Prostate gland (tissue), 1 donor: ENCODE measurements at regions not wholly inside any gene's neighbourhood (a gene's known extent, or its start where the extent isn't known, plus 50 kb on each side); places are given as distances from the start of the nearest gene placed in this dataset.

Experiments used
- POLR2A ChIP-seq: fragments of 450-650 bp; IDR thresholded peaks from one replicate; pipeline ENCODE4 v1.6.1; 2016; ENCODE audit warnings: antibody characterized with exemption, mild to moderate bottlenecking
- POLR2AphosphoS5 ChIP-seq: sonication (generic); formaldehyde crosslinking; IDR thresholded peaks from one replicate; pipeline ENCODE4 v1.6.1; 2017; ENCODE audit warnings: antibody characterized with exemption

DNA sequence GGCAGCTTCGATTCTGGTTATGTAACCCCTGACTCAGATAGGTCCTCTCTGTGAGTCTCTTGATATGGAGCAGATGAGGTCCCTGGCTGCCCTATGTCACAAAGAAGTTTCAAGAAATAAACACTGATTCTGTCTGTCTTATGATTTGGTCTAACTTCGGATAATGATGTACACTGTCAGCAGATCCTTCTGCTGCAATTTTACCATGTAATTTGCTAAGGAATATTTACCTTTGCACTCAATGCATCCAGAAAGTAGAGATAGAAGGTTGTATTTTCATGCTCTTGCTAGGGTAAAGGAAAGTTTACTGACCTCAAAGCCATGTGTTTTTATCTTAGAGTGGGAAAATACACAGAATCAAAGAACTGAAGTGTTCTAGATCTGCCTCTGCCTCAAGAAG lies 98.2 kb downstream of the KLF5 start:
- TF ChIP-seq POLR2AphosphoS5 (no peak), POLR2A (no peak)
